Activated CD4-positive, alpha-beta T cell treated with anti-CD3 and anti-CD28 coated beads, Interleukin-2, amount 10 ng/mL, durations not matched to agents 24 days and 14 days (primary cell): ENCODE measurements at regions not wholly inside any gene's neighbourhood (a gene's known extent, or its start where the extent isn't known, plus 50 kb on each side); places are given as distances from the start of the nearest gene placed in this dataset.
"Not testable (repeated sequence)": the region's sequence is repeated elsewhere in the genome, so short reads cannot be mapped to it uniquely, and the experiment has no call there.

Experiments
- DNase-seq: peaks from one replicate; pipeline ENCODE4 v3.0.0; 2022
- H3K27ac Mint-ChIP-seq: one replicate; pipeline ENCODE4 v1.8.0; 2022; ENCODE audit warnings: mild to moderate bottlenecking, mixed read lengths
- H3K27me3 Mint-ChIP-seq: one replicate; pipeline ENCODE4 v1.8.0; 2022; ENCODE audit warnings: mixed read lengths
- H3K36me3 Mint-ChIP-seq: one replicate; pipeline ENCODE4 v1.8.0; 2022; ENCODE audit warnings: low read depth, mild to moderate bottlenecking, mixed read lengths
- H3K4me1 Mint-ChIP-seq: one replicate; pipeline ENCODE4 v1.8.0; 2021; ENCODE audit warnings: mixed read lengths
- H3K4me3 Mint-ChIP-seq: one replicate; pipeline ENCODE4 v1.8.0; 2022; ENCODE audit warnings: mild to moderate bottlenecking, moderate library complexity, mixed read lengths
- H3K9me3 Mint-ChIP-seq: one replicate; pipeline ENCODE4 v1.8.0; 2021; ENCODE audit warnings: mixed read lengths
- intact Hi-C: fragments of 100-400 bp; cut with micrococcal nuclease; formaldehyde crosslinking; loops from one replicate; pipeline ENCODE4 v1.15.1; 2023

DNA sequence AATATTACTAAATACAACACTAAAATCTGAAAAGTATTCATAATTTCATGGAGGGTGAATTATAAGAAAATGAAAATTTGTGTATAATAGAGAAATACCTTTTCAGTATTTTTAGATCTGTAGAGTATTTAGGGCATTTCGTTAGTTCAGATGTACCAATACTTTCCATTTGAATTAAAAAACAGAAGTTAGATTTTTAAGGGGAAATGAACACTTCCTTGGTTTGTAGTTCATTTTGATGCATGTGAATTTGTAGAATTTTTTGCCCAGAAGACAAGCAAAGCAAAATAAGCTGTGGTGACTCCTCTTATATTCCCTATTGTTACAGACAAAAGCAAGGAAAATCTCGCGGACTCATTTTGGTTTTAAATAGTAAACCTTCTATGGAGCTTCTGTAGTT, 209.0 kb upstream of the RPS23 start:
- no peak for DNase-seq
- no peak overlapping the region for H3K27ac Mint-ChIP-seq
- H3K4me3 Mint-ChIP-seq: no peak overlapping the region
- H3K27me3 Mint-ChIP-seq: peaks cover 22% of the 10 kb centered on the region
- H3K4me1 Mint-ChIP-seq: no peaks in the 10 kb centered on the region
- peaks cover 4% of the 10 kb centered on the region for H3K9me3 Mint-ChIP-seq
- H3K36me3 Mint-ChIP-seq: no peaks in the 10 kb centered on the region
- intact Hi-C loops: no loop called here

GRCh38 chr5:82480331-82480730, 202.2 kb upstream of the RPS23 start:
- intact Hi-C loops: no loop called here
- H3K4me3 Mint-ChIP-seq: no peak overlapping the region
- peaks cover 8% of the 10 kb centered on the region for H3K9me3 Mint-ChIP-seq
- peaks cover 16% of the 10 kb centered on the region for H3K27me3 Mint-ChIP-seq
- DNase-seq: no peak
- no peaks in the 10 kb centered on the region for H3K36me3 Mint-ChIP-seq
- H3K4me1 Mint-ChIP-seq: no peaks in the 10 kb centered on the region
- no peak overlapping the region for H3K27ac Mint-ChIP-seq

DNA sequence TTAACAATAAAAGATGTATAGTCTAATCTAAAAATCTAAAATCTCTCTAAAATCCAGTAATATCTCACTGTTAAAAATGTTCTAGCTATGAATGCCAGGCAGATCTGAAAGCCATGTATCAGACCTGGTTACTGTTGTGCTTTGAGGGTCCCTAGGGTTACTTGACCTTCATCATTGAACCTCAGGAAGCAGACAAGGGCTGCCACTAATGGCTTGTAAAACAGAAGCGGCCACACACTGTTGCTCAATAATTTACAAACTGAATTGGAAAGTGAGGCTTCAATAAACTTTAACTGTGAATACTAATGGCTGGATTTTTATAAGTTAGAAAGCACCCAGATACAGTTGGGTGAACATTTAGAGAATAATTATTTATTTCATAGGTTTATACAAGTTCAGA, 198.0 kb upstream of the RPS23 start:
- peaks cover 12% of the 10 kb centered on the region for H3K27me3 Mint-ChIP-seq
- H3K4me3 Mint-ChIP-seq: no peak overlapping the region
- H3K4me1 Mint-ChIP-seq: no peaks in the 10 kb centered on the region
- H3K36me3 Mint-ChIP-seq: no peaks in the 10 kb centered on the region
- intact Hi-C loops: no loop called here
- H3K9me3 Mint-ChIP-seq: peaks cover 3% of the 10 kb centered on the region
- no peak for DNase-seq
- no peak overlapping the region for H3K27ac Mint-ChIP-seq

- DNase-seq: no peak
- H3K27ac Mint-ChIP-seq: no peak overlapping the region
- no peaks in the 10 kb centered on the region for H3K36me3 Mint-ChIP-seq
- H3K27me3 Mint-ChIP-seq: peaks cover 7% of the 10 kb centered on the region
- H3K9me3 Mint-ChIP-seq: no peaks in the 10 kb centered on the region
- intact Hi-C loops: no loop called here
- no peak overlapping the region for H3K4me3 Mint-ChIP-seq
- no peaks in the 10 kb centered on the region for H3K4me1 Mint-ChIP-seq
Measured at GRCh38 chr5:82473262-82473661, 195.1 kb upstream of the RPS23 start.

- Mint-ChIP-seq H3K36me3 (no peaks in the 10 kb centered on the region), H3K27ac (no peak overlapping the region), H3K9me3 (peaks cover under 1% of the 10 kb centered on the region), H3K4me1 (no peaks in the 10 kb centered on the region), H3K27me3 (peaks cover 10% of the 10 kb centered on the region), H3K4me3 (no peak overlapping the region)
- intact Hi-C loops: no loop called here
- DNase-seq: no peak
Measured at GRCh38 chr5:82470185-82470994, 192.2 kb upstream of the RPS23 start.

GRCh38 chr5:82466986-82467561, 188.9 kb upstream of the RPS23 start:
- H3K9me3 Mint-ChIP-seq: peaks cover 3% of the 10 kb centered on the region
- intact Hi-C loops: loop anchor here (5.0 kb wide), 1 partner anchor 110 kb away; no protein-coding TSS in a partner anchor
- no peaks in the 10 kb centered on the region for H3K36me3 Mint-ChIP-seq
- H3K4me3 Mint-ChIP-seq: no peak overlapping the region
- no peak overlapping the region for H3K27ac Mint-ChIP-seq
- H3K4me1 Mint-ChIP-seq: no peaks in the 10 kb centered on the region
- DNase-seq: no peak
- H3K27me3 Mint-ChIP-seq: peaks cover 4% of the 10 kb centered on the region

DNA sequence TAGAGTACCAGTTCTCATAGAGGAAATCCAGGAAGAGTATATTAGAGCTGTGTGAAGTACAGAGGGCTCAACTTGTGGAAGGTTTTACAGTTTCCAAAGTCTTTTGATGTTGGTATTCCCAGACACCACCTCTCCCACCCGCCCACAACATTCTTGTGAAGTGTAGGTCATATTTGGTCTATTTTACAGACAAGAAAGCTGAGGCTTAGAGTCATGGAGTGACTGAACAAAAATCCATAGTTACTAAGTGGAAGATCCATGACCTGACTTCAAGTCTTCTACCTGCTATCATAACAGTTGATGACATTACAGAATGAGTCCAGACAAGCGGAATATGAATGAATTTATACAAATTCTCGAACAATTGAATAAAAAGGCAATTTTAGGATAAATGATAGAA, 187.1 kb upstream of the RPS23 start:
- H3K27ac Mint-ChIP-seq: no peak overlapping the region
- peaks cover 13% of the 10 kb centered on the region for H3K9me3 Mint-ChIP-seq
- intact Hi-C loops: loop anchor here (5.0 kb wide), 1 partner anchor 108 kb away; no protein-coding TSS in a partner anchor
- no peaks in the 10 kb centered on the region for H3K4me1 Mint-ChIP-seq
- no peak for DNase-seq
- H3K27me3 Mint-ChIP-seq: peaks cover 12% of the 10 kb centered on the region
- H3K36me3 Mint-ChIP-seq: no peaks in the 10 kb centered on the region
- H3K4me3 Mint-ChIP-seq: no peak overlapping the region

GRCh38 chr5:82459626-82460025, 181.5 kb upstream of the RPS23 start:
- intact Hi-C loops: no loop called here
- Mint-ChIP-seq H3K9me3 (peaks cover 18% of the 10 kb centered on the region), H3K36me3 (no peaks in the 10 kb centered on the region), H3K4me3 (no peak overlapping the region), H3K27ac (no peak overlapping the region), H3K4me1 (no peaks in the 10 kb centered on the region), H3K27me3 (peaks cover 9% of the 10 kb centered on the region)
- DNase-seq: no peak

DNA sequence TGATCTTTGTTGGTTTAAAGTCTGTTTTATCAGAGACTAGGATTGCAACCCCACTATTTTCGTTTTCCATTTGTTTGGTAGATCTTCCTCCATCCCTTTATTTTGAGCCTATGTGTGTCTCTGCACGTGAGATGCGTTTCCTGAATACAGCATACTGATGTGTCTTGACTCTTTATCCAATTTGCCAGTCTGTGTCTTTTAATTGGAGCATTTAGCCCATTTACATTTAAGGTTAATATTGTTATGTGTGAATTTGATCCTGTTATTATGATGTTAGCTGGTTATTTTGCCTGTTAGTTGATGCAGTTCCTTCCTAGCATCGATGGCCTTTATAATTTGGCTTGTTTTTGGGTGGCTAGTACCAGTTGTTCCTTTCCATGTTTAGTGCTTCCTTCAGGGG, 177.2 kb upstream of the RPS23 start:
- H3K27ac Mint-ChIP-seq, H3K4me1 Mint-ChIP-seq, H3K36me3 Mint-ChIP-seq, H3K27me3 Mint-ChIP-seq, H3K4me3 Mint-ChIP-seq, DNase-seq, intact Hi-C loops: not testable (repeated sequence)
- peaks cover 16% of the 10 kb centered on the region for H3K9me3 Mint-ChIP-seq

DNA sequence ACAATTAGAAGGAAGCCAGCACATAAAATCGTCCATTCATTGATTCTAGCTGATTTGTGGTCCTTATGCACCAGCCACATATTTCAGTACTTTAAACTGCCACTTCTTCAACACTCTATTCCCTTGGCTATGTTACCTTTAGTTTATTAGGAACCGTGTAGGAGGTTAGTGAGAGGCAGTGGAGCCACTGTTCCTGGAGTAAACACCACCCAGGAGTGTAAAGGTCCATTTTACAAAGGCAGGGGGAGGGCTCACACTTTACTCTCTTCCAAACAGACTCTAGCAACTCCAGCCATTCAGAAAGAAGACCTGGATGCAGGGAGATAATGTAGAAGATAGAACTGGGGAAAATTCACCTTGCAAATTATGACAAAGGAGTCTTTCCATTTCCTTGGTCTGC, 170.2 kb upstream of the RPS23 start:
- Mint-ChIP-seq H3K36me3 (no peaks in the 10 kb centered on the region), H3K27ac (no peak overlapping the region), H3K9me3 (peaks cover 11% of the 10 kb centered on the region), H3K4me1 (no peaks in the 10 kb centered on the region), H3K27me3 (no peaks in the 10 kb centered on the region), H3K4me3 (no peak overlapping the region)
- DNase-seq: no peak
- intact Hi-C loops: no loop called here

DNA sequence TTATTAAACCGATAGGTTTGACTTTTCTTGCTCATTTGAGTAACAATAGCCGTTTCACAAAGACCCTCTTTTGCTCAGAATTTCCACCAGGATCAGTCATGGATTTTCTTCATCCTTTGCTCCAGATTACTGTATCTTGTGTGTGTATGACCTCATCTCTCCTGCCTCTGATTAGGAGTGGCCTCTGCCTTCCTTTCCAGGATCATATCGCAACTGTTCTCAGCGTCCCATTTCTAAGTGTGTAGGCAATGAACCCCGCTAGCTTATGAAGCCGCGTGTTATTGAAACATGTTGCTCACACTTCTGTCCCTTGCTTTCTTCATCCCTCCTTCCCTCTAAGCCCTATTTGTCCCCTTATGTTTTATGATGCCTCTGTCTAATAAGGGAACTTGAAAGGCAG, 169.8 kb upstream of the RPS23 start:
- DNase-seq: no peak
- Mint-ChIP-seq H3K4me3 (no peak overlapping the region), H3K27ac (no peak overlapping the region), H3K36me3 (no peaks in the 10 kb centered on the region), H3K27me3 (no peaks in the 10 kb centered on the region), H3K4me1 (no peaks in the 10 kb centered on the region), H3K9me3 (peaks cover 9% of the 10 kb centered on the region)
- intact Hi-C loops: no loop called here

GRCh38 chr5:82446809-82447208, 168.7 kb upstream of the RPS23 start:
- intact Hi-C loops: no loop called here
- H3K4me1 Mint-ChIP-seq: no peaks in the 10 kb centered on the region
- DNase-seq: no peak

GRCh38 chr5:82445726-82446335, 167.7 kb upstream of the RPS23 start:
- intact Hi-C loops: no loop called here
- Mint-ChIP-seq H3K36me3 (no peaks in the 10 kb centered on the region), H3K9me3 (peaks cover 14% of the 10 kb centered on the region), H3K4me1 (no peaks in the 10 kb centered on the region), H3K4me3 (no peak overlapping the region), H3K27ac (no peak overlapping the region), H3K27me3 (no peaks in the 10 kb centered on the region)
- DNase-seq: no peak

More at GRCh38 chr5:82446809-82447208, 168.7 kb upstream of the RPS23 start:
- Mint-ChIP-seq H3K4me3 (no peak overlapping the region), H3K36me3 (no peaks in the 10 kb centered on the region), H3K27me3 (no peaks in the 10 kb centered on the region), H3K9me3 (peaks cover 12% of the 10 kb centered on the region), H3K27ac (no peak overlapping the region)

GRCh38 chr5:82439750-82440445, 161.7 kb upstream of the RPS23 start:
- H3K36me3 Mint-ChIP-seq: no peaks in the 10 kb centered on the region
- DNase-seq: no peak
- H3K27me3 Mint-ChIP-seq: no peaks in the 10 kb centered on the region
- no peak overlapping the region for H3K4me3 Mint-ChIP-seq
- intact Hi-C loops: no loop called here
- H3K9me3 Mint-ChIP-seq: peaks cover 15% of the 10 kb centered on the region
- H3K4me1 Mint-ChIP-seq: no peaks in the 10 kb centered on the region
- H3K27ac Mint-ChIP-seq: no peak overlapping the region
